Body of pancreas (tissue), 4 donors: ENCODE measurements at regions not wholly inside any gene's neighbourhood (a gene's known extent, or its start where the extent isn't known, plus 50 kb on each side); places are given as distances from the start of the nearest gene placed in this dataset.

Source experiments
- POLR2A ChIP-seq, 3 donors: fragments of 450-650 bp; IDR thresholded peaks; one replicate each; pipeline ENCODE4 v1.6.1; 2016; ENCODE audit warnings: antibody characterized with exemption in 3 of 3, mild to moderate bottlenecking in 2 of 3
- TF ChIP-seq, protein P1 (sequence below), 7 experiments: fragments of 450-650 bp in 4 of 7; fragments of 200-600 bp in 3 of 7; sonication (generic) in 3 of 7; IDR thresholded peaks; one replicate each; pipeline ENCODE4 v1.5.1; 2016 to 2019; ENCODE audit warnings: antibody characterized with exemption in 7 of 7

DNA sequence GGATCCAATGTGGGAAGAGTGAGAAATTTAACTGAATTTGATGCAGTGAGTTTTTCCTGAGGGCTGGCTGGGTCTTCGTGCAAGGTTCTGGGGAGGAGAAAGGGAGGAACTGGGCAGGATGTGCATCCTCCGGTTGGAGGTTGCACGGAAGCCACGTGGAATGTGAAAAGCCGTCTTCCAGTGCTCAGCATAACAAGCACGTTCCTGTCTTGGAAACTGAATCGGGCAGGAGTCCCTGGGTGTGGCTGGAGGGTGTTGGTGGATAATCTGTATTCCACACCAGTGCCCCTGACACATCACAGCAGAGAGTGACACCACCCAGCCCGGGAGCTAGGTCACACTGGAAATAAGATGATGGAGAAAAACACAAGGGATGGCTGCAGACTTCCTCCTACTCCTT, 154.3 kb downstream of the C5orf15 start:
- TF ChIP-seq, protein P1, sequence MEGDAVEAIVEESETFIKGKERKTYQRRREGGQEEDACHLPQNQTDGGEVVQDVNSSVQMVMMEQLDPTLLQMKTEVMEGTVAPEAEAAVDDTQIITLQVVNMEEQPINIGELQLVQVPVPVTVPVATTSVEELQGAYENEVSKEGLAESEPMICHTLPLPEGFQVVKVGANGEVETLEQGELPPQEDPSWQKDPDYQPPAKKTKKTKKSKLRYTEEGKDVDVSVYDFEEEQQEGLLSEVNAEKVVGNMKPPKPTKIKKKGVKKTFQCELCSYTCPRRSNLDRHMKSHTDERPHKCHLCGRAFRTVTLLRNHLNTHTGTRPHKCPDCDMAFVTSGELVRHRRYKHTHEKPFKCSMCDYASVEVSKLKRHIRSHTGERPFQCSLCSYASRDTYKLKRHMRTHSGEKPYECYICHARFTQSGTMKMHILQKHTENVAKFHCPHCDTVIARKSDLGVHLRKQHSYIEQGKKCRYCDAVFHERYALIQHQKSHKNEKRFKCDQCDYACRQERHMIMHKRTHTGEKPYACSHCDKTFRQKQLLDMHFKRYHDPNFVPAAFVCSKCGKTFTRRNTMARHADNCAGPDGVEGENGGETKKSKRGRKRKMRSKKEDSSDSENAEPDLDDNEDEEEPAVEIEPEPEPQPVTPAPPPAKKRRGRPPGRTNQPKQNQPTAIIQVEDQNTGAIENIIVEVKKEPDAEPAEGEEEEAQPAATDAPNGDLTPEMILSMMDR (IDR thresholded peaks at IDR 0.05), result no peak
- TF ChIP-seq POLR2A (IDR thresholded peaks at IDR 0.05), result no peak
